Loucy (cell line): ENCODE measurements at regions not wholly inside any gene's neighbourhood (a gene's known extent, or its start where the extent isn't known, plus 50 kb on each side); places are given as distances from the start of the nearest gene placed in this dataset.

Source experiments
- CTCF ChIP-seq: fragments of 200-600 bp; sonication (generic); conservative IDR thresholded peaks from 2 replicates; pipeline ENCODE4 v1.5.1; 2014; ENCODE audit warnings: mild to moderate bottlenecking, antibody characterized with exemption, low read length
- EZH2phosphoT487 ChIP-seq: fragments of 200-600 bp; IDR thresholded peaks from 2 replicates; pipeline ENCODE4 v1.6.1; 2018; ENCODE audit warnings: antibody characterized with exemption, mild to moderate bottlenecking, moderate library complexity, borderline replicate concordance

GRCh38 chr2:240255811-240256703 lies 115.6 kb upstream of the OTOS start:
- TF ChIP-seq CTCF, result no peak
- no peak for TF ChIP-seq EZH2phosphoT487
